ENCODE measurements at regions not wholly inside any gene's neighbourhood (a gene's known extent, or its start where the extent isn't known, plus 50 kb on each side); places are given as distances from the start of the nearest gene placed in this dataset.

GRCh38 chr6:23243854-23244253 lies 674.5 kb downstream of the HDGFL1 start:
- no peak for TF ChIP-seq CTCF (conservative IDR thresholded peaks at IDR 0.05 in 1 of 2, IDR thresholded peaks at IDR 0.05 in 1 of 2; ENCODE audit: low read depth in 1 of 2, low read length in 2 of 2)
- TF ChIP-seq EZH2 (IDR thresholded peaks at IDR 0.05; ENCODE audit: low read length, missing control alignments), result no peak
